Body of pancreas (tissue), 4 donors: ENCODE measurements at regions not wholly inside any gene's neighbourhood (a gene's known extent, or its start where the extent isn't known, plus 50 kb on each side); places are given as distances from the start of the nearest gene placed in this dataset.

ENCODE experiments used
- POLR2A ChIP-seq, 3 donors: fragments of 450-650 bp; IDR thresholded peaks; one replicate each; pipeline ENCODE4 v1.6.1; 2016; ENCODE audit warnings: antibody characterized with exemption in 3 of 3, mild to moderate bottlenecking in 2 of 3
- TF ChIP-seq, protein P1 (sequence below), 7 experiments: fragments of 450-650 bp in 4 of 7; fragments of 200-600 bp in 3 of 7; sonication (generic) in 3 of 7; IDR thresholded peaks; one replicate each; pipeline ENCODE4 v1.5.1; 2016 to 2019; ENCODE audit warnings: antibody characterized with exemption in 7 of 7

DNA sequence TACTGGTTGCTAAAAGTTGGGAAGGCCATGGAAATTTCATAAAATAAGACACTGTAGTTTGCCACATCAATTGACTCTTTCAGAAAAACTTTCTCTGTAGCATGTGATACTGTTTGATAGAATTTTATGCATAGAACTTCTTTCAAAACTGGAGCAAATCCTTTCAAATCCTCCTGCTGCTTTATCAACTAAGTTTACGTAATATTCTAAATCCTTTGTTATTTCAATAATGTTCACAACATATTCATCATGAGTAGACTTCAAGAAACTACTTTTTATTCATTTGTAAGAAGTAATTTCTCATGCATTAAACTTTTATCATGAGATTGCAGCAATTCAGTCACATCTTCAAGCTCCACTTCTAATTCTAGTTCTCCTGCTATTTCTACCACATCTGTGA, 199.3 kb downstream of the PCDH18 start:
- TF ChIP-seq, protein P1, sequence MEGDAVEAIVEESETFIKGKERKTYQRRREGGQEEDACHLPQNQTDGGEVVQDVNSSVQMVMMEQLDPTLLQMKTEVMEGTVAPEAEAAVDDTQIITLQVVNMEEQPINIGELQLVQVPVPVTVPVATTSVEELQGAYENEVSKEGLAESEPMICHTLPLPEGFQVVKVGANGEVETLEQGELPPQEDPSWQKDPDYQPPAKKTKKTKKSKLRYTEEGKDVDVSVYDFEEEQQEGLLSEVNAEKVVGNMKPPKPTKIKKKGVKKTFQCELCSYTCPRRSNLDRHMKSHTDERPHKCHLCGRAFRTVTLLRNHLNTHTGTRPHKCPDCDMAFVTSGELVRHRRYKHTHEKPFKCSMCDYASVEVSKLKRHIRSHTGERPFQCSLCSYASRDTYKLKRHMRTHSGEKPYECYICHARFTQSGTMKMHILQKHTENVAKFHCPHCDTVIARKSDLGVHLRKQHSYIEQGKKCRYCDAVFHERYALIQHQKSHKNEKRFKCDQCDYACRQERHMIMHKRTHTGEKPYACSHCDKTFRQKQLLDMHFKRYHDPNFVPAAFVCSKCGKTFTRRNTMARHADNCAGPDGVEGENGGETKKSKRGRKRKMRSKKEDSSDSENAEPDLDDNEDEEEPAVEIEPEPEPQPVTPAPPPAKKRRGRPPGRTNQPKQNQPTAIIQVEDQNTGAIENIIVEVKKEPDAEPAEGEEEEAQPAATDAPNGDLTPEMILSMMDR (IDR thresholded peaks at IDR 0.05) = no peak
- no peak for TF ChIP-seq POLR2A (IDR thresholded peaks at IDR 0.05)
